D721Med (cell line): ENCODE measurements at regions not wholly inside any gene's neighbourhood (a gene's known extent, or its start where the extent isn't known, plus 50 kb on each side); places are given as distances from the start of the nearest gene placed in this dataset.

Experiments
- DNase-seq: peaks from one replicate; pipeline ENCODE4 v3.0.0; 2011; ENCODE audit warnings: low spot score; ENCODE audit not compliant: insufficient read length
- FAIRE-seq: peaks from 2 replicates; lab custom pipeline; 2011; peaks lifted over from hg19 to GRCh38; lab: Jason Lieb, UNC
- TF ChIP-seq, protein P1 (sequence below): IDR thresholded peaks from 2 replicates; pipeline ENCODE4 v1.5.1; 2012; ENCODE audit warnings: mild to moderate bottlenecking, control low read depth; ENCODE audit not compliant: insufficient read depth; ENCODE audit errors: missing control alignments

GRCh38 chr15:38182900-38183299, 69.7 kb upstream of the SPRED1 start:
- FAIRE-seq (no peak), DNase-seq (no peak)
- TF ChIP-seq, protein P1, sequence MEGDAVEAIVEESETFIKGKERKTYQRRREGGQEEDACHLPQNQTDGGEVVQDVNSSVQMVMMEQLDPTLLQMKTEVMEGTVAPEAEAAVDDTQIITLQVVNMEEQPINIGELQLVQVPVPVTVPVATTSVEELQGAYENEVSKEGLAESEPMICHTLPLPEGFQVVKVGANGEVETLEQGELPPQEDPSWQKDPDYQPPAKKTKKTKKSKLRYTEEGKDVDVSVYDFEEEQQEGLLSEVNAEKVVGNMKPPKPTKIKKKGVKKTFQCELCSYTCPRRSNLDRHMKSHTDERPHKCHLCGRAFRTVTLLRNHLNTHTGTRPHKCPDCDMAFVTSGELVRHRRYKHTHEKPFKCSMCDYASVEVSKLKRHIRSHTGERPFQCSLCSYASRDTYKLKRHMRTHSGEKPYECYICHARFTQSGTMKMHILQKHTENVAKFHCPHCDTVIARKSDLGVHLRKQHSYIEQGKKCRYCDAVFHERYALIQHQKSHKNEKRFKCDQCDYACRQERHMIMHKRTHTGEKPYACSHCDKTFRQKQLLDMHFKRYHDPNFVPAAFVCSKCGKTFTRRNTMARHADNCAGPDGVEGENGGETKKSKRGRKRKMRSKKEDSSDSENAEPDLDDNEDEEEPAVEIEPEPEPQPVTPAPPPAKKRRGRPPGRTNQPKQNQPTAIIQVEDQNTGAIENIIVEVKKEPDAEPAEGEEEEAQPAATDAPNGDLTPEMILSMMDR: no peak

DNA sequence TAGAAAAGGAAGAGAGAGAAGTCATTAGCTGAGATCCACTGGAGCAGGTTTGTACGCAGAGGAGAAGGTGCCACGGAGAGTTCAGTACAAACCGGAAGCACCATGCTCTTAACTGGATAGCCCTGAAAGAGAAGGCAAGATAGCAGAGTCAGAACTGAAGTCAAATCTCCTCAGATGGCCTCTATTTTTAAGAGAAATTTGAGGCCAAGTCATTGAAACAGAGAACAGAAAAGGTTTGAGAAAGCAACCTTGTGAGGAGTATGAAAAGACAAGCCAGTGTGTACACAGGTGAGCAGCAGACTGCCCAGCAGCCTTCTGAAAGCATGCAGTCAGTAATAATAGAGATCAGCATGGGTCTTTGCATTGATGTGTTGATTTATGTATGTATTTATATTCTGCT, 66.1 kb upstream of the SPRED1 start:
- FAIRE-seq (no peak), DNase-seq (no peak)
- TF ChIP-seq, protein P1: no peak

DNA sequence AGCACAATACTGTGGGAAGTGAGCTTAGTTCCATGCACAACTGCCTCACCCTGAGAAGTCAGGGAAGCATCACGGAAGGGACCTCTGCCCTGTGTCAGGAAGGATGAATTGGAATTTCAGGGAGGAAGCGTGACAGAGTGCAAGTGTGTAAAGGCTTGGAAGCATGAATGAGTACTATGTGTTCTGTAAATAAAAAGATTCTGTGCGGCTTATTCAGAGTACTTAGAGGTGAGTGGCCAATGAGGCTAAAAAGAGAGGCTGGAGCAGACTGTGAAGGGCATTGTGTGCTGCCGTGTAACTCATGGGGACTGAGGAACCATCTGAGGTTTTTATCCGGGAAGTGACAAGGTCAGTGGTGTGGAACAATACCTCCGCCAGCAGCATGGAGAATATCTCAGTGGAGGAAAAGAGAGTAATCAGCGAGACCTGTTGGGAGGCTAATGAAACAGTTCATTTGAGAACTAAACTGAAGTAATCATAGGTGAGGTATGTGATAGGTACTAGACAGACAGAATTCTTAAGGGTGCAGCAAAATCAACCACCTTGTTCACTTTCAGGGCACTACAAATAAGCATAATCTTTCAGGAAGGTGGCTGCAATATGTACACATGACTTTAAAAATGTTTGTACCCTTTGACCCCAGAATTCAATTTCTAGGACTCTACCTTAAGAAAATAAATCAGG, 64.9 kb upstream of the SPRED1 start:
- FAIRE-seq (no peak), DNase-seq (no peak)
- TF ChIP-seq, protein P1: no peak

GRCh38 chr15:38189671-38190295, 62.9 kb upstream of the SPRED1 start:
- TF ChIP-seq, protein P1: no peak
- FAIRE-seq (no peak), DNase-seq (no peak)

- no peak for FAIRE-seq
- DNase-seq: no peak
- TF ChIP-seq, protein P1: no peak
Observed at GRCh38 chr15:38190501-38190900, 62.1 kb upstream of the SPRED1 start.

GRCh38 chr15:38192496-38192895, 60.1 kb upstream of the SPRED1 start:
- FAIRE-seq: no peak
- TF ChIP-seq, protein P1: no peak
- no peak for DNase-seq

GRCh38 chr15:38193496-38193895, 59.1 kb upstream of the SPRED1 start:
- no peak for DNase-seq
- no peak for FAIRE-seq
- TF ChIP-seq, protein P1: no peak
